D721Med (cell line): ENCODE measurements at regions not wholly inside any gene's neighbourhood (a gene's known extent, or its start where the extent isn't known, plus 50 kb on each side); places are given as distances from the start of the nearest gene placed in this dataset.

ENCODE experiments used
- DNase-seq: peaks from one replicate; pipeline ENCODE4 v3.0.0; 2011; ENCODE audit warnings: low spot score; ENCODE audit not compliant: insufficient read length
- FAIRE-seq: peaks from 2 replicates; lab custom pipeline; 2011; peaks lifted over from hg19 to GRCh38; lab: Jason Lieb, UNC
- CTCF ChIP-seq: IDR thresholded peaks from 2 replicates; pipeline ENCODE4 v1.5.1; 2012; ENCODE audit warnings: mild to moderate bottlenecking, control low read depth; ENCODE audit not compliant: insufficient read depth; ENCODE audit errors: missing control alignments

DNA sequence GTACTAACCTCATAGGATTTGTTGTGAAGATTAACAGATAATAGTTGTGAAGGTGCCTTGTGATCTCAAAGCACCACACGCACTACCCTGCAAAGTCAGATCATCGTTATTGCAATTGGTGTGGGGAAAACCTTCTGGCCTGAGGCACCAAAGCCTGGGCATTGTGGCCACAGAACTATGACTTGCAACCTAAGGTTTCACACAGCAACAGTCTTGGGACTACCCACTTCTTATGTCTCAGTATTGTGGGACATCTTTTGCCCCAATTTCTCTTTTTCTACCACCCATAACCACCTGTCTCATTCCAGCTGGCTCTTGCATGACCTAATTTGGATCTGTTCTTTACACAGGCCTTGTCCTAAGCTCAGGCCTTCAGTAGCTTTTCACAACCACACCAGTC is 247.8 kb upstream of the NR4A3 start:
- FAIRE-seq = no peak
- DNase-seq = no peak

GRCh38 chr9:99576002-99576401 is 245.7 kb upstream of the NR4A3 start:
- FAIRE-seq (no peak), DNase-seq (no peak)
- no peak for TF ChIP-seq CTCF

More for the DNA sequence above, 247.8 kb upstream of the NR4A3 start:
- TF ChIP-seq CTCF = no peak

DNA sequence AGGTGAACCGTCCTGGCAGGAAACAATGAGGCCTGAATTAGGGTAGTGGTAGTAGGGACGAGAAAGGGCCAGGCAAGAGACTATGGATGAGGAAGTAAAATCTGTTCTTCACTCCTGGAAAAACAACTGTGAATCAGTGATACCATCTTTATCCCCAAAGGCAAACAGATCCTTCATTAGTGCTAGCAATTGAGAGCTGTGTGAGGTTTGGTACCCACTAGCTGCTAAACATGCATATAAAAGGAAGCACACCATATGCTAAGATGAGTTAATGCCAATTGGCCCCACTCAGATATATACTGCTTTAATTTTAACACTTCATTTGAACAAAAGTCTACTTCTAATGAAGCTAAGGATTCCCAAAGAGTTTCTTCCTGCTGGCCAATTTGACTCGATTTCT is 244.8 kb upstream of the NR4A3 start:
- TF ChIP-seq CTCF = no peak
- no peak for FAIRE-seq

DNA sequence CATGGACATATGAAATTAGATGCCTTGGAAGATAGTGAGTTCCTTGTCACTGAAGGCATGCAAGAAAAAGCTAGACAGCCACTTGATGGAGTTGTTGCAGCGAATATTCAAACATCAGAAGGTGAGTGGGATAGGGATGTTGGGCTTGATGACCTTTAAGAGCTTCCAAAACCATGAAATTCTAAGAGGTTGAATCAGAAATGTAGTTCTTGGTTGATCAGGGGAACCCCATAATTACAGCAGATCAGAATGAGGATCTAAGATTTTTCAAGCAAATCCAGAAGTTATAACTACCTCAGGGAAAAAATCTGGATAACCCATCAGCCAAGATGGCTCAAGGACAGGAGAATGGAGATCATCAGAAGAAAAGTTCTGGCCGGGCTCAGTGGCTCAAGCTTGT is 244.3 kb upstream of the NR4A3 start:
- no peak for FAIRE-seq
- no peak for TF ChIP-seq CTCF
- no peak for DNase-seq

More for the DNA sequence above, 244.8 kb upstream of the NR4A3 start:
- DNase-seq = no peak

DNA sequence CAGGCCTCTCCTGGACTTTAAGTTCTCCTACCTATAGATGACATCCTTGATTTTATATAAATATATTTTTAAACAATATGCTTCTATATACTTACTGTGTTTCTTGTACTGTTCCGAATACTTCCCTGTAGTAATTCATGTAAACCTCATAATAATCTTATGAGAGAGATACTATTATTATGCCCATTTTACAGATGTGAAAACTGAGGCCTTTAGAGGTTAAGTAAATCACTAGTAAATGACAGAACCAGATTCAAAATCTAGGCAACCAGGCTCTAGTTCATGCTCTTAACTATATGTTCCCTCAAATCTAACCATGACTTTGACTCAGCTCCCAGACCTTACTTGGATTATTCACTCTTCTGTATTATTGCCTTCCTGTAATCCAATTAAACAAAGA is 243.0 kb upstream of the NR4A3 start:
- DNase-seq (no peak), FAIRE-seq (no peak)
- no peak for TF ChIP-seq CTCF

GRCh38 chr9:99579964-99580363 is 241.7 kb upstream of the NR4A3 start:
- DNase-seq = no peak
- no peak for TF ChIP-seq CTCF
- FAIRE-seq = no peak

GRCh38 chr9:99582814-99583213 is 238.9 kb upstream of the NR4A3 start:
- no peak for FAIRE-seq
- DNase-seq = no peak
- TF ChIP-seq CTCF = no peak
